GM12878 (cell line): ENCODE measurements at regions not wholly inside any gene's neighbourhood (a gene's known extent, or its start where the extent isn't known, plus 50 kb on each side); places are given as distances from the start of the nearest gene placed in this dataset.

Experiments
- MEF2A ChIP-seq: IDR thresholded peaks from 2 replicates; pipeline ENCODE4 v1.6.1; 2011; ENCODE audit warnings: low read depth, mild to moderate bottlenecking, low read length, moderate library complexity; ENCODE audit not compliant: insufficient read depth
- NRF1 ChIP-seq: conservative IDR thresholded peaks from 2 replicates; pipeline ENCODE4 v1.6.1; 2011; ENCODE audit warnings: mild to moderate bottlenecking, low read depth, low read length, improper control_type of control experiment
- TF ChIP-seq, protein P1 (sequence below), 3 experiments: IDR thresholded peaks in 2 of 3; conservative IDR thresholded peaks in 1 of 3; 2 replicates each; pipeline ENCODE4 v1.5.1; 2011; ENCODE audit warnings: low read depth in 3 of 3, low read length in 3 of 3, mild to moderate bottlenecking in 3 of 3, control low read depth in 2 of 3, moderate library complexity in 2 of 3, inconsistent platforms in 1 of 3, mixed read lengths in 1 of 3; ENCODE audit not compliant: control insufficient read depth in 2 of 3, insufficient read depth in 1 of 3; ENCODE audit errors: extremely low read depth in 1 of 3

DNA sequence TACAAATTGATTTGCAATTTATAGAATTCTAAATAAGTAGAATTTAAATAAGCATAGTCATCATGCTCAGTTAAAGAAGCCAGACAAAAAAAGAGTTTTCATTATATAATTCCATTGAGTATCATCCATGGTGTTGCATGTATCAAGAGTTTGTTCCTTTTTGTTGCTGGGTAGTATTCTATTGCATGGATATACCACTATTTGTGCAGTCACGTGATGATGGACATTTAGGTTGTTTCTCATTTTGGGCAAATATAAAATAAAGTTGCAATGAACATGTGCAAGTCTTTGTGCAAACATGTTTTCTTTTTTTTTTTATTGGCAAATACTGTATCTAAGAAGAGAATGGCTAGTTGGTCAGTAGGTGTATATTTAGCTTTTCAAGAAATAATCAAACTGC, 186.2 kb upstream of the FRMD6 start:
- no peak for TF ChIP-seq NRF1
- TF ChIP-seq, protein P1, sequence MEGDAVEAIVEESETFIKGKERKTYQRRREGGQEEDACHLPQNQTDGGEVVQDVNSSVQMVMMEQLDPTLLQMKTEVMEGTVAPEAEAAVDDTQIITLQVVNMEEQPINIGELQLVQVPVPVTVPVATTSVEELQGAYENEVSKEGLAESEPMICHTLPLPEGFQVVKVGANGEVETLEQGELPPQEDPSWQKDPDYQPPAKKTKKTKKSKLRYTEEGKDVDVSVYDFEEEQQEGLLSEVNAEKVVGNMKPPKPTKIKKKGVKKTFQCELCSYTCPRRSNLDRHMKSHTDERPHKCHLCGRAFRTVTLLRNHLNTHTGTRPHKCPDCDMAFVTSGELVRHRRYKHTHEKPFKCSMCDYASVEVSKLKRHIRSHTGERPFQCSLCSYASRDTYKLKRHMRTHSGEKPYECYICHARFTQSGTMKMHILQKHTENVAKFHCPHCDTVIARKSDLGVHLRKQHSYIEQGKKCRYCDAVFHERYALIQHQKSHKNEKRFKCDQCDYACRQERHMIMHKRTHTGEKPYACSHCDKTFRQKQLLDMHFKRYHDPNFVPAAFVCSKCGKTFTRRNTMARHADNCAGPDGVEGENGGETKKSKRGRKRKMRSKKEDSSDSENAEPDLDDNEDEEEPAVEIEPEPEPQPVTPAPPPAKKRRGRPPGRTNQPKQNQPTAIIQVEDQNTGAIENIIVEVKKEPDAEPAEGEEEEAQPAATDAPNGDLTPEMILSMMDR (IDR thresholded peaks at IDR 0.05 in 2 of 3, conservative IDR thresholded peaks at IDR 0.05 in 1 of 3; ENCODE audit: control insufficient read depth in 2 of 3, extremely low read depth in 1 of 3, insufficient read depth in 1 of 3, low read depth in 3 of 3, low read length in 3 of 3), result no peak
- no peak for TF ChIP-seq MEF2A
